Liver (tissue), 3 donors: ENCODE measurements at regions not wholly inside any gene's neighbourhood (a gene's known extent, or its start where the extent isn't known, plus 50 kb on each side); places are given as distances from the start of the nearest gene placed in this dataset.

Source experiments
- ATF3 ChIP-seq: IDR thresholded peaks from 2 replicates; pipeline ENCODE4 v1.6.1; 2016; ENCODE audit warnings: antibody characterized with exemption
- CTCF ChIP-seq: fragments of 150-350 bp; IDR thresholded peaks from 2 replicates; pipeline ENCODE4 v1.5.1; 2017; ENCODE audit warnings: improper control_type of control experiment, low read depth, low read length; ENCODE audit not compliant: missing input control
- EGR1 ChIP-seq, 2 donors: IDR thresholded peaks; 2 replicates each; pipeline ENCODE4 v1.6.1; 2016 to 2018; ENCODE audit warnings: antibody characterized with exemption in 2 of 2, low read depth in 2 of 2
- FOXA1 ChIP-seq: IDR thresholded peaks from 2 replicates; pipeline ENCODE4 v1.6.1; 2016; ENCODE audit warnings: antibody characterized with exemption
- GABPA ChIP-seq, 2 donors: IDR thresholded peaks in 1 of 2; conservative IDR thresholded peaks in 1 of 2; 2 replicates each; pipeline ENCODE4 v1.6.1; 2016; ENCODE audit warnings: antibody characterized with exemption in 2 of 2, mild to moderate bottlenecking in 1 of 2, moderate library complexity in 1 of 2
- MAX ChIP-seq: IDR thresholded peaks from 2 replicates; pipeline ENCODE4 v1.6.1; 2016; ENCODE audit warnings: antibody characterized with exemption
- REST ChIP-seq: IDR thresholded peaks from 2 replicates; pipeline ENCODE4 v1.6.1; 2016; ENCODE audit warnings: antibody characterized with exemption, mild to moderate bottlenecking
- TAF1 ChIP-seq: conservative IDR thresholded peaks from 2 replicates; pipeline ENCODE4 v1.6.1; 2016; ENCODE audit warnings: antibody characterized with exemption, mild to moderate bottlenecking
- YY1 ChIP-seq: IDR thresholded peaks from 2 replicates; pipeline ENCODE4 v1.6.1; 2016; ENCODE audit warnings: antibody characterized with exemption, mild to moderate bottlenecking
- donor health status: healthy.
- donor health status: healthy.

GRCh38 chr20:60505423-60505822 is 547.2 kb downstream of the CDH26 start:
- no peak for TF ChIP-seq CTCF
- TF ChIP-seq FOXA1: no peak
- no peak for TF ChIP-seq GABPA (IDR thresholded peaks at IDR 0.05 in 1 of 2, conservative IDR thresholded peaks at IDR 0.05 in 1 of 2)
- TF ChIP-seq MAX: no peak
- TF ChIP-seq EGR1 (IDR thresholded peaks at IDR 0.05; ENCODE audit: low read depth in 2 of 2): no peak
- no peak for TF ChIP-seq YY1
- no peak for TF ChIP-seq TAF1
- no peak for TF ChIP-seq REST
- TF ChIP-seq ATF3: no peak
